ENCODE measurements at regions not wholly inside any gene's neighbourhood (a gene's known extent, or its start where the extent isn't known, plus 50 kb on each side); places are given as distances from the start of the nearest gene placed in this dataset.
"Not testable (repeated sequence)": the region's sequence is repeated elsewhere in the genome, so short reads cannot be mapped to it uniquely, and the experiment has no call there.

DNA sequence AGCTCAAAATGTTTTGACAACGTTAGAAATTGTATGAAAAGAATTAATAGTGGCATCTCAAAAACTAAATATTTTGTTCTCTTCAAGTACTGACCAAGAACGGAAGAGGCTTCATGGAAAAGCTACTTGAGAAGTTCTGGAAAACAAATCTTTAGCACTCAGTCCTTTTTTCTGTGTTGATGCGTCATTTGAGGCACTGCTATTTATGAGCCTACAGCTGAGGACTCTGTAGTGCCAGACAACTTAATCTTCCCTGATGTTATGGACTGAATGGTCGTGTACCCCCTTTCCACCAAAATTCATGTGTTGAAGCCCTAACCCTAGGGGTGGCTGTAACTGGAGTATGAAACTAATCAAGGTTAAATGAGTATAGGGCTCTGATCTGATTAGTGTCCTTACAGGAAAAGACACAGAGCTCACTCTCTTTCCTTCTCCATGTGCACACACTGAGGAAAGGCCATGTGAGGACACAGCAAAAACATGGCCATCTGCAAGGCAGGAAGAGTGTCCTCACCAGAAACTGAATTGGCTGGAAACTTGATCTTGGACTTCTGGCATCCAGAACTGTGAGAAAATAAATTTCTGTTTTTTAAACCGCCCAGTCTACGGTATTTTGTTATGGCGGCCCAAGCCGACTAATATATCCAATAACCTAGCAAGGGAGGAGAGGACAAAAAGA is 337.0 kb upstream of the CLEC14A start:
- no peak for DNase-seq (ENCODE audit: low read depth in 1 of 2, low spot score in 1 of 2)

DNA sequence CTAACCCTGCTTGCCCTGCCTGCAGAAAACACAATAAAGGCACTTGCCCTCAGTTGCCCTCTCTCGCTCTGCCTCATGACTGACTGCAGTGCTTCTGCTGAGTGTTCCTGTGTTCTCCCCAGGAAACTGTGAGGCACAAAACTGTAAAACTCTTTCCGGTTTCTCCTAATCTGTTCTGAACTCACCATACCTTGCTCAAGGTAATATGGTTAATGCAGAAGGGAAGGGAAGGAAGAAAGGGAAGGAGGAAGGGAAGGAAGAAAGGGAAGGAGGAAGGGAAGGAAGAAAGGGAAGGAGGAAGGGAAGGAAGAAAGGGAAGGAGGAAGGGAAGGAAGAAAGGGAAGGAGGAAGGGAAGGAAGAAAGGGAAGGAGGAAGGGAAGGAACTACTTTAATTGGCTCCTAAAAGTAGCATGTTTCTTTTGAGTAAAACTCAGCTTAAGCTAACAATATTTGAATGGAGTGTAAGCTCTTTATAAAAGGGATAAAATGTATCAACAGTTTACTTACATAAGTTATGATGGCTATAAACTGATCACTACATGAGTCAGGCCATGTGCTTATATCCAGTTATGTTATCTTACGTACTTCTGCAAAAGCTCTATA is 334.0 kb upstream of the CLEC14A start:
- no peak for DNase-seq (ENCODE audit: low read depth in 1 of 2, low spot score in 1 of 2)

DNA sequence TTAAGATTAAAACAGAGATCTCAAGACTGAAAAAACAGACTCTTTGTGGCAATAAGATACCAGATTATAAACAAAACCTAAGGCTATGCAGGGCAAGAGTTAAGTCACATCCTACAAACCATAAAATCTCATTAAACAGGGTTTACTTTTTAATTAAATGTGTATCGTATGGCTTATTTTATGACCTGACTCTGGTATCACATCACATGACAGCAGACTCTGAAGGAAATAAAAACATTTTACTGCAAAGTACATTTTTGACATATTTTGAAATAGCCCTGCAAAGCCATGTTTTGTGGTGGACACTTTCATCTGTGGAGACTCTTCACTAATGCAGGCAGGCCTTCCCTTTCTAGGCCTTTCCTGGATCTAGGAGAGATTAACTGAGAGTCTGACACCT is 327.6 kb upstream of the CLEC14A start:
- DNase-seq (ENCODE audit: low read depth in 1 of 2, low spot score in 1 of 2): no peak

DNA sequence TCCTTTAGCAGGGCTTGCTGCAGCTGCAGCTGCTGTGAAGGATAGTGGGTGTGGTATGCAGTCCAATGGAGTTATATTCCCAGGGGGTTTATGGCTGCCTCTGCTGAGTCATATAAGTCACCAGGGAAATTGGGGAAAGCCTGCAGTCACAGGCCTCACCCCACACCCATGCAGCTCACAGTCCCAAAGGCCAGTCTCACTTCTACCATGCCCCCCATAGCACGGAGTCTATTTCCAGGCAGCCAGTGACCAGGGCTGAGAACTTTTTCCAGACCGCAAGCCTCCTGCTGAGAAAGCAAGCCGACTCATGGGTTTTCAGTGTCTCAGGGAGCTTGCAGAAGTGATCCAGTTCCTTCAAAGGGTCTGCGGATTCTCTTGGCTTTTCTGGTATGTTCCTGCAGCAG is 322.4 kb upstream of the CLEC14A start:
- DNase-seq (ENCODE audit: low read depth in 1 of 2, low spot score in 1 of 2): no peak

DNA sequence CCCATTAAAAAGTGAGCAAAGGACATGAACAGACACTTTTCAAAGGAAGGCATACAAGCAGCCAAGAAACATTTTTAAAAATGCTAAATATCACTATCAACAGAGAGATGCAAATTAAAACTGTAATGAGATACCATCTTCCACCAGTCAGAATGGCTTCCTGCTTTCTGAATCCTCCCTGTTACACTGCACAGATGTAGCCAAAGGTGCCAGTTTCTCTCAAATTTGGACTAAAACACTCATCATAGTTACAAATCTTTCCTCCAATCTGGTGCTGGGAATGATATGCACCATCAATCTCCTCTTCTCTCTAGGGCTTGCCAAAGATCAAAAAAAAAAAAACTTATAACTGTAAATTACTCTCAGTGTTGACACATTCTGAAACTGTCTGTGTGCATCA is 311.8 kb upstream of the CLEC14A start:
- no peak for DNase-seq (ENCODE audit: low read depth in 1 of 2, low spot score in 1 of 2)

DNA sequence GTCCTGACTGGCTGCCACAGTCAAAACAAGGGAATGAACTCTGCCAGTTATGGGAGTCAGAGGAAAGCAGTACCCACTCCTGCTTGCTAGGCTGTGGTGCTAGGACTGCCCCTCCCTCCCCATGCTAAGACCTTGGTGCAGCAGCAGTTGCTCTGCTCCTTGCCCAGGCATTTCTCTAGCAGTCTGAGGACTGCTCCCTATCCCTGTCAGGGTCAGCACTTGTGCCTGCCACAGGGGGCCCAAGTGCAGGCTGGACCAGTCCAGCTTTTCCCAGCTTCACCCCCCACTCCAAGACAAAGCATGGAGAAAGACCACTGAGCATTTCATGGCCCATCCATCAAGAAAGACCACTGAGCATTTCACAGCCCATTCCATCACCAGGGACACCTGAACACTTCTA is 305.8 kb upstream of the CLEC14A start:
- DNase-seq (ENCODE audit: low read depth in 1 of 2, low spot score in 1 of 2): no peak

DNA sequence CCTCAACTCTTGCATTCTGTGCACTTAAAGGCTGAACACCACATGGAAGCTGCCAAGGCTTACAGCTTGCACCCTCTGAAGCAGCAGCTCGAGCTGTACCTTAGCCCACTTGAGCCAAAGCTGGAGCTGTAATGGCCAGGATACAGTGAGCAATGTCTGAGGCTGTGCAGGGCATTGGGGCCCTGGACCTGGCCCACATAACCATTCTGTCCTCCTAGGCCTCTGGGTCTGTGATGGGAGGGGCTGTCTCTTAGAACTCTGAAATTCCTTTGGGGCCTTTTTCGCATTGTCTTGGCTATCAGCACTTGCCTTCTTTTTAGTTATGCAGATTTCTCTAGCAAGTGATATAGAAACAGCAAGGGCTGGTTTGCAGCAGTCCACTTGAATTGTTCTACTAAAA is 303.8 kb upstream of the CLEC14A start:
- DNase-seq (ENCODE audit: low read depth in 1 of 2, low spot score in 1 of 2): no peak

DNA sequence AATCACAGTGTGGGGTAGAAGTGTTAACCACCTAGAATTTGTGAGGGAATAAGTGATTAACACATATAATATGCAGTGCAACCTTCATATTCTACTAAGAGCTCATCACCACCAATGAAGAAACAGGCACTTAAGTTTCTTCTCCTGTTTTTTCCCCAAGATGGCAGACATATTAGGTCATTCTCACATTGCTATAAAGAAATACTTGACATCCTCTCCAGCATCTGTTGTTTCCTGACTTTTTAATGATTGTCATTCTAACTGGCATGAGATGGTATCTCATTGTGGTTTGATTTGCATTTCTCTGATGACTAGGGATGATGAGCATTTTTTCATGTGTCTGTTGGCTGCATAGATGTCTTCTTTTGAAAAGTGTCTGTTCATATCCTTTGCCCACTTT is 301.5 kb upstream of the CLEC14A start:
- not testable (repeated sequence) for DNase-seq (ENCODE audit: low read depth in 1 of 2, low spot score in 1 of 2)

DNA sequence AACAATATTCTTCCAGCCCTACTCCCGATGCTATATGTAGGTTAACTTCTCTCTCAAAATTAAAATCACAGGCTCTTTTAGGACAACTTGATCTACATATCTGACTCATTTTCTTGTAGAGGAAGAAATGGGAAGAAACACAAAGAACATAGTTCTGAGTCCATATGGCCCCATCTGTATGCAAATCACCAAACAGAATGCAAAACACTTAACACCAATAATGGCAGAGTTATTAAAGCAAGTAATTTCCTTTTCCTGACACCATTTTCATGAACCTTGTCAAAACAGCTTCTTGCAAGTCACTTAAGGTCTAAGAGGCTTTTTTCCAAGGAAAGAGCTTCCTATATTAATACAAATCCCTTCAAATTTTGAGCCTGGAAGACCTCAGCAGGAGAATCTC is 300.4 kb upstream of the CLEC14A start:
- DNase-seq (ENCODE audit: low read depth in 1 of 2, low spot score in 1 of 2): no peak

DNA sequence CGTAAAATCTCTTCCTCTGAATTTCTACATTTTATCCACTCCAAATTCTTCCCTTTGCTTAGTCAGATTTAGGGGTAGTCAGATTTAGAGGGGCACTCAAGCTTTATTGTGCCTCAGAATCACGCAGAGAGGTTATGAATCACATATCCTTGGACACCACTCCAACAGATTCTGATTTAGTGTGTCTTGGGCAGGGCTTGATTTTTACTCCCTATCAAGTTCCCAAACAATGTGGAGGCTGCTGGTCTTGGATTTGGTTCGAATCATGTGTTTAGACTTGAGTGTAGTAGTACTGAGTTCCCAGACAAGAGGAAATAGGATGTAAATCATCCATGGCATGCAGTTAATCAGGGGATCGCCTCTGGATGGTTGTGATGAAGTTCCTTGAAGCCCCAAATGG is 298.1 kb upstream of the CLEC14A start:
- DNase-seq (ENCODE audit: low read depth in 1 of 2, low spot score in 1 of 2): no peak

DNA sequence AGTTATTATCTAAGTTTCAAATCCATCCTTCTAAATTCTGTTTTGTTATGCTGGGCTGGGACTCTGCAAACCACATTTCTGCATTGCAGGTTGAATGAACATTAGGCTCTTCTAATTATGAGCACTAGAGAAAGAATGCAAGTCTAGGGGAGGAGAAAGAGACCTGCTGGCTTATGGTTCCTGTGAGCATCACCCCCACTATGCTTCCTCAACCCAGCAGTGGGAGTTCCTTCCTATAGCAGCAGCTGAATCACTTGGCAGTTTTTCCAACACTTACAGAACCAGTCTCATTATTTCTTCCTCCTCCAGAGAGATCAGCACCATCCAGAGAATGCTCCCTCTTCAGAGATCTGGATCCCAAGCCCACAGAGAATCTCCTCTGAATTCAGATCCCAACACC is 297.7 kb upstream of the CLEC14A start:
- DNase-seq (ENCODE audit: low read depth in 1 of 2, low spot score in 1 of 2): no peak

DNA sequence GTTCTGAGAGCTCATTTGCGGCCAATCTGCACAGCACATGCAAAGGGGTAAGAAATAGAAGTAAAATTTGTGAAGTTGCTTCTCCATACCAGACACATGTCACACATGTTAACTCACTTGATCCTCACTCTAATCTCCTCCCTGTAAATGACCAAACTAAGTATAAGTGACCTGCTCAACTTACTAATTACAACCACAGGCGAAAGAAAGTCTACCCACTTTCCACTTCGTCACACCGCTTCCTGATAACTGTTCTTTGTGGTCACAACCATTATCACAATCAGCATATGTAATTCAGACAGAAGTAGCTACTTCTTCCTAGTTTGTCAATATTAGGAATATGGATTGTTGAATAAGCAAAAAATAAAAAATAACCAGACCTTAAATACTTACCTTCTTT is 293.7 kb upstream of the CLEC14A start:
- no peak for DNase-seq (ENCODE audit: low read depth in 1 of 2, low spot score in 1 of 2)

DNA sequence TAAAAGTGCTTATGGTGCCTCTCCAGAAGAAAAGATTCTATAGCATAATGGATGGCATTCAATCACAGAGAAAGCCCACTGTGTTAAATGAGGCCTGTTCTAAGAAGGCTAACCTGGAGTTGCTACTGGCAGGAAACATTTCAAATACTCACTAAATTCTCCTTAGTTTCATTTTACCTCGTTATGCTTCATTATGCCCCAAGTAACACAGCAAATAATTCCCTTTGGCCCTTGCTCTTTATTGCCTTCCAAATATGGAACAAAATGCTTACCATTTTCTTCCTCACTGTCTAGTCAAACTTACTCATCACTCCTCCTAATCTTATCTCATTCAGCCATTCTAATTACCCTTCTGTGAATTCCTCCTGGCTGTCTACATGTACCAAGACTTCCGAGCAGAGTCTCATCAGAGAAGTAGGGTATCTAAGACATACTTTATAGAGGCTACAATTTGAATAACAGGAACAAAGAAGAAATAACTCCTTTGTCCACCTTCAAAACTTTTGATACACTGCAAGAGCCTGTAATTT is 292.1 kb upstream of the CLEC14A start:
- DNase-seq (ENCODE audit: low read depth in 1 of 2, low spot score in 1 of 2): no peak

DNA sequence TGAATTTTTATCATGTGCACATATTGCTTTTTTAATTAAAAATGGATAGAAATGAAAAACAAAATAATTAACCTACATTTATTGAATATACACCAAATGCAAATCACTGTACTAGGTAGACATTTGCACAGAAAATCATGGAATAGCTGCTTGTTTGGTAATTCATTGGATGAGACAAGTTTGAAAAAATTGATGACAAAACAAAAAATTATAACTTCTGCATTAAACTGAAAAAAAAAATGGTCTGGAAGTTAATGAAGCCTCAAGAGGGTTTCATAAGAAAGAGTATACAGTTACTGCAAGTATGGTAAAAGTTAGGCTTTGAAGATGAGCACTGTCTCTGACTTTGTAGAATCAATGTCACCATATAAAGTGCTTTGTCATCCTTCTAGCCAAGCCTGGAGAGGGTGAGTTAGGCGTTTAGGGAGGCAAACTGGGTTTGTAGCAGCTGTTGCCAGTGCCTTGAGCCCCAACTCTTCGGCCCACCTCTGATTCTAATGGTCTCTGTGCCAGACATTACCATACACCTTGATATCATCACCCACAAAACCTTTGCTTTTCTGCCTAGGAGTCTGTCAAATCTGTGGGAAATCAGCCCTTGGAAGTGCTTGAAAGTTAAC is 291.1 kb upstream of the CLEC14A start:
- no peak for DNase-seq (ENCODE audit: low read depth in 1 of 2, low spot score in 1 of 2)

DNA sequence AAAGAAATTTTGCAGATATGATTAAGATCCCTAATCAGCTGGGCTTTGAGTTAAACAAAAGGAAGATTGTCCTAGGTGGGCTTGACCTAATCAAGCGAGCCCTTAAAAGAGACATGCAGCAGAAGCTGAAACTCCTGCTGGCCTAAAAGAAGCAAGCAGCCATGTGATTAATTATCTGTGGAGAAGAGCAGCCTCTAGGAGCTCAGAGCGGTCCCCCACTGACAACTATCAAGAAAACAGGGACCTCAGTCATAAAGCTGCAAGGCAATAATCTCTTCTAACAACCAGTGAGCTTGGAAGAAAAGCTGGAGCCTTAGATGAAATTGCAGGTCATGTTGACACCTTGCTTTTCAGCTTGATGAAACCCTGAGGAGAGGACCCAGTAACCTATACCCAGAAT is 288.9 kb upstream of the CLEC14A start:
- DNase-seq (ENCODE audit: low read depth in 1 of 2, low spot score in 1 of 2): no peak

DNA sequence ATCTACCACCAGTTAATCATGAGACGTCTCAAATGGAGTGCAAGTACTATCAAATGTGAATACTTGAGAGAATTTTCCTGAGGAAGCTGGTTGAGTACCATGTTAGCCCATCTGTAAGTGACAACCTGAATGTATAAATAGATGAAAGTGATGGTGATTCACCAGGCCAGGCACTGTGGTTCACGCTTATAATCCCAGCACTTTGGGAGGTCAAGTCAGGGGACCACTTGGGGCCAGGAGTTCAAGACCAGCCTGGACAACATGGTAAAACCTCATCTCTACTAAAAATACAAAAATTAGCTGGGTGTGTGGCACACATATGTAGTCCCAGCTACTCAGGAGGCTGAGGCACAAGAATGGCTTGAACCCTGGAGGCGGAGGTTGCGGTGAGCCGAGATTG is 288.0 kb upstream of the CLEC14A start:
- not testable (repeated sequence) for DNase-seq (ENCODE audit: low read depth in 1 of 2, low spot score in 1 of 2)

DNA sequence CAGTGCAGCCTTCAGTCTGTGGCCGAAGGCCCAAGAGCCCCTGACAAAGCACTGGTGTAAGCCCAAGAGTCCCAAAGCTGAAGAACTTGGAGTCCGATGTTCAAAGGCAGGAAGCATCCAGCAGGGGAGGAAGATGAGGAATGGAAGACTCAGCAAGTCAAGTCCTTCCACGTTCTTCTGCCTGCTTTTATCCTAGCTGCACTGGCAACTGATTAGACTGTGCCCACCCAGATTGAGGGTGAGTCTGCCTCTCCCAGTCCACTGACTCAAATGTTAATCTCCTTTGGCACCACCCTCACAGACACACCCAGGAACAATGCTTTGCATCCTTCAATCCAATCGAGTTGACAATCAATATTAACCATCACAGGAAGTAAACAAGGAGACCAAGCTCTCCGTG is 282.2 kb upstream of the CLEC14A start:
- not testable (repeated sequence) for DNase-seq (ENCODE audit: low read depth in 1 of 2, low spot score in 1 of 2)

DNA sequence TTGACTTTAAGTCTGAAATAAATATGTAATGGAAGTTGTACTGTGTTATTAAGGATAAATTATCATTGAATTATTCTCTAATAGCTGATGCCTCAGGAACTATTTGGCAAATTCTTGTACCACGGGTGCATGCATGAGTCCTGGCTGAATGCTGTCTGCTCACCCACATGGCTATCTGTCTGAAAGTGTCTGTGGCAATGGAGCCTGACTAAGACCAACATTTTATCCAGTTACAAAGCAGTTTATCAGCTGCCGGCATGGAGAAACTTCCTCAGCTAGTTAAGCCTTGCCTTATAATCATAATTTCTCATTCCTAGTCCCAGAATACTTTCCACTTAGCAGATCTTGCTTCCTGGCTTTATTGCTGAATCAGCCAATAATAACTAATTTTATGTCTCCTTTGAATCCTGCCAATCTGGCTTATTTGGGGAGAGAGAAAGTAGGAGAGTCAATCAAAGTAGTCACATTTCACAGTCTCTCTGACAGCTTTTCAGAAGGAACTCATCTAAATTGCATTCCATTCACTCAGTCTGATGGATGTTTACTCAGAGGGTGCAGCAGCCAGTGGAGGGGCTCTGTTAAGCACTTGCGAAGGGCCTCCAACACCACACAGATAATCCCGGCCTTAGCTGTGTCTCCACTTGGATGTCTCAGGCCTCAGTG is 280.6 kb upstream of the CLEC14A start:
- DNase-seq (ENCODE audit: low read depth in 1 of 2, low spot score in 1 of 2): no peak

DNA sequence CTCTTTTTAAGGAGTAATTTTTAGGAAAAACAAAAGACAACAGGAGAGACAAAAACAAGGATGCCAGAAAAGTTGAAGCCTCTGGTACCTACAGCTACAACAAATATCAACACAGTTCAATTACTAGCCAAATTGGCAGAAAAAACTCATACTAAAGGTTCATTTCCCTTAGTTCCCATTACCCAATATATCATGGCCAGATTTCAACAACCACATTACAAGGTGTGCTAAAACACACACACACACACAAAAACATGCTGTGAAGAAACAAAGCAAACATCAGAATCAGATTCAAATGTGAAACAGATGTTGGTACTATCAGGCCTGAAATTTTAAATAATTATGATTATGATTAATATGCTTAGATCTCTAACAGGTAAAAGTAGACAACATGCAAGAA is 272.7 kb upstream of the CLEC14A start:
- DNase-seq (ENCODE audit: low read depth in 1 of 2, low spot score in 1 of 2): no peak

DNA sequence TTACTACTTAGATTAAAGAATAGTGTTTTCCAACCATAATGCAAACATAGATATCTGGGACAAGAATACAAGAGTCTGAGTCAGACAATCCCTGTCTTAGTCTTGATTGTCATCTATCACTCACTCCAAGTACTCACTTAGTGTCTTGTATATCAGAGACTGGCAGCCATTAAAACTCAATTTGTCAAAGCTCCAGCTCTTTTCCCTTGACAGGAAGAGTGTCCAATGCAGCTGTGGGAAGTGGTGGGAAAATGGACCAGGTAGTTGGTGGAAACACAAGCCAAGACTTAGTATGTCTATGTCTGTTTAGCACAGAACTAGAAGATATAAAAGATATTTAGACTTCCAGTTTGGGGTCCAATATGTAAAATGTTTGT is 271.6 kb upstream of the CLEC14A start:
- no peak for DNase-seq (ENCODE audit: low read depth in 1 of 2, low spot score in 1 of 2)

DNA sequence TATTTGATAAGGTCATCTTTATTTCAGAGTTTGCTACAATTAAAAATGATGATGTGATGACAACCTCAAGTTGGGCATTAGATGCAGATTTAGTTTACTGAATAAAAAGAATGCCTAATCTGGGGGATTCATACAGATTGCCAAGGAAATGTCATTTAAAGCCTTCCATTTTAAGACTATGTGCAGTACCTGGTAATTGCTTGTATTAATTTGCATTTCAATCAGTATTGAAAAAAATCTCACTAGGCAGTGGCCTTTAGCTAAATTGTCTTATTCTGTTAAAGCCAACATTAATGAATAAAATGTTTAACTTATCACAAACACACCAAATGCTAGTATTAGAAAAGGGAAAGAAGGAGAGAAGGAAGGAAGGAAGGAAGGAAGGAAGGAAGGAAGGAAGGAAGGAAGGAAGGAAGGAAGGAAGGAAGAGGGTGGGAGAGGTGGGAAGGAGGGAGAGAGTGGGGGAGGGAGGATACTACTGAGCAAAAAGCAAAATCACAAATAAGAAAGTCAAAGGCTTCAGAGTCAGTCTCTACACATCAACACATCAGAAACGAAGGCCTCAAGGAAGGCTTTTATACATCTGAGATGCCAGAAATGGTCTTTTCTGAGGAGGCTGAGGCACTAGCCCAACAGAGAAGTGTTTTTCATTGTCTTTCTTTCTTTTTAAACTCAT is 271.1 kb upstream of the CLEC14A start:
- DNase-seq (ENCODE audit: low read depth in 1 of 2, low spot score in 1 of 2): no peak
